Right kidney (tissue), 1 donor: ENCODE measurements at regions not wholly inside any gene's neighbourhood (a gene's known extent, or its start where the extent isn't known, plus 50 kb on each side); places are given as distances from the start of the nearest gene placed in this dataset.

Experiments
- DNase-seq: peaks from one replicate; pipeline ENCODE4 v3.0.0-alpha.2; 2016

- DNase-seq, result no peak
Observed at GRCh38 chr2:41066168-41066567, 614.3 kb upstream of the SLC8A1 start.

- no peak for DNase-seq
Observed at GRCh38 chr2:41068740-41069139, 616.9 kb upstream of the SLC8A1 start.

GRCh38 chr2:41078341-41078740, 626.5 kb upstream of the SLC8A1 start:
- no peak for DNase-seq

DNA sequence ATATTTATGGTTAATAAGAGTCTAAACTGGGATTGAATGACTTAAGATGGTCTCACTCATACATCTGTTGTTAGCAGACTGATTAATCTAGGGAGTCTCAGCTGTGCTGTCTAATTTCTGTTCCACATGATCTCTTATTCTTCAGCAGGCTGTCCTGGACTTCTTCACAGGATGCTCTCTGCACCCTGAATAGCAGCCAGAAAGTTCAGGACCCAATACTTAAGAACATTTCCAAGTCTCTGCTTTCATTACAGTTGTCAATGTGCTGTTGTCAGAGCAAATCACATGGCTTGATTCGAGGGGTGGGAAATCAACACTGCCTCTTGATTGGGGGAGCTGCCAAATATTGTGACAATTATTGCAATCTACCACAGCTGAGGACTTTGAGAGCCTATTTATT, 627.1 kb upstream of the SLC8A1 start:
- no peak for DNase-seq

- DNase-seq, result no peak
Observed at GRCh38 chr2:41084321-41084720, 632.4 kb upstream of the SLC8A1 start.

GRCh38 chr2:41087946-41088345, 636.1 kb upstream of the SLC8A1 start:
- no peak for DNase-seq

DNA sequence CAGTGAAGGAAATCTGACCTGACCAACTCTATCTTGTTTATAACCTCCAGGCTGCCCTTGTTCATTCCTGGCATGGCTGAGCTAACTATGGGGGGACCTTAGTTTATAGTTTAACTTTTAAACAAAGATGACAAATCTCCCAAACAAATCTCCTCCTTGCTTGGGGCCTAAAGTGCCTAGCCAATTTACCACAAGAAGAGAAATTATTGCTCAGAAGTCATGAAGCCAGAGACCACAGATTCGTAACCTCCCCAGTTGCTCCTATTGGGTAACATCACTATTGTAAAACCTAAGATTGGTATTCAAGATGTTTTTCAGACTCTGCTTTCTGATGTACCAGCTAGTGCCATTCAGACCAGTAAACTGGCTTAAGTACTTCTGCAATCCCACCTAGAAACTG, 649.4 kb upstream of the SLC8A1 start:
- no peak for DNase-seq

- no peak for DNase-seq
Observed at GRCh38 chr2:41109744-41110143, 657.9 kb upstream of the SLC8A1 start.

- DNase-seq, result no peak
Observed at GRCh38 chr2:41111836-41112627, 660.1 kb upstream of the SLC8A1 start.

DNA sequence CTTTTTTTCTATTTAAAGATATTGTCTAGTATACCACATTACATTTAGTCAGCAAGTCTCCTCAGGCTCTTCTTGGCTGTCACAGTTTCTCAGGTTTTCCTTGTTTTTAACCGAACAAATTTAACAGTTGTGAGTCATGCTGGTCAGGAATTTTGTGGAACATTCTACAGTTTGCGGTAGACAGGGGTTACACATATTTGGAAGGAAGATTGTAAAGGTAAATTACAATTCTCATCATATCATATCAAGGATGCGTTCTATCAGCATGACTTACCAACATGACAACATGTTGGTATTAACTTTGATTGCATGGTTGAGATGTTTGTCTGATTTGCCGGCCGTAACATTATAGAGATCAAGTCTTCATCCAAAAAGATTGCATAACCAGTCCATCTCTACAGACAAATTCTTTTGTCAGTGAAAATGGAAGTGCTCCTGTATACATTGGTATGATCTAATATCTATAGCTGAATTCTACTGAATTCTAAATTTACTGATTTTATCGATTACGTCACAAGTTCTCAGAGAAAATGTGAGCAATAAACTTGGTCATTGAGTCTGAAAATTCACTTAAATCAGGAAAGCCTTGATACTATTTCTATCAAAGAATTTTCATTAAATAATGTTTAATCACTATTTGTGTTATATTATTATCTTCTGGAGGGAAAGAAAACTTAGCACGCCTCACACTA, 664.4 kb upstream of the SLC8A1 start:
- no peak for DNase-seq

- DNase-seq, result no peak
Observed at GRCh38 chr2:41119489-41119888, 667.6 kb upstream of the SLC8A1 start.

- DNase-seq, result no peak
Observed at GRCh38 chr2:41123341-41123740, 671.5 kb upstream of the SLC8A1 start.

GRCh38 chr2:41127351-41127750, 675.5 kb upstream of the SLC8A1 start:
- no peak for DNase-seq

DNA sequence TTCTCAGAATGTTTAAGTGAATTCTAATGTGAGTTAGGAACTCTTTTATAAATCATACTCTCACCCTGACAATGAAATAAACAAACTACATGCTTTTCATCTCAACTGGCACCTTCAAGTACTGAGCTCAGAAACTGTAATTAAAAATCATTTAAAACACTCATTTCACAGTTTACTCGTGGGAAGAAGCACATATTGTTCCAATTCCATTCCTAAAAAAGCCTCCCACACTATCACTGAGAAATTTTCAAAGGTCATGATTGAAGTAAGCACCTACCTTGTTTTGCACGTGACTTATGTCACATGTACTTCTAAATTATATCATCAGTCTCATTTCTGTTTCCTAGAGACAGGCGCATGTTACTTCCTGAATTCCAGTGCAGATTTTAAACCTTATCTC, 678.1 kb upstream of the SLC8A1 start:
- DNase-seq, result no peak

DNA sequence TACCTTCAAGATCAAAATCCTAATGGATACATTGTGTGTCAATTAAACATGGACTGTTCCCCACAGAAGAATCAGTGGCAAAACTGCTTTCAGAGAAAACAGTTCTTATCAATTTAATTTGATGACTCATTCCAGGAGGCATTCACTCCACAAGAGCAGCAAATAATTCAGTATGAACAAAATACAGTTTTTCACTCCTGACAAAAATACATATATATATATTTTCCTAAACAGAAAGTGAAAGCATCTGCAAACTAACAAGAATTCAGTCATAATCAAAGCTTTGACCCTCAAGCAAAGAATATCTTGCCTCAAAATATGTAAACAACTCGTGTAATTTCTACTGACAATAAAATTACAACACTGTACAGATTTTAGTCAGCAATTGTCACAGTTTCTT, 685.1 kb upstream of the SLC8A1 start:
- no peak for DNase-seq

DNA sequence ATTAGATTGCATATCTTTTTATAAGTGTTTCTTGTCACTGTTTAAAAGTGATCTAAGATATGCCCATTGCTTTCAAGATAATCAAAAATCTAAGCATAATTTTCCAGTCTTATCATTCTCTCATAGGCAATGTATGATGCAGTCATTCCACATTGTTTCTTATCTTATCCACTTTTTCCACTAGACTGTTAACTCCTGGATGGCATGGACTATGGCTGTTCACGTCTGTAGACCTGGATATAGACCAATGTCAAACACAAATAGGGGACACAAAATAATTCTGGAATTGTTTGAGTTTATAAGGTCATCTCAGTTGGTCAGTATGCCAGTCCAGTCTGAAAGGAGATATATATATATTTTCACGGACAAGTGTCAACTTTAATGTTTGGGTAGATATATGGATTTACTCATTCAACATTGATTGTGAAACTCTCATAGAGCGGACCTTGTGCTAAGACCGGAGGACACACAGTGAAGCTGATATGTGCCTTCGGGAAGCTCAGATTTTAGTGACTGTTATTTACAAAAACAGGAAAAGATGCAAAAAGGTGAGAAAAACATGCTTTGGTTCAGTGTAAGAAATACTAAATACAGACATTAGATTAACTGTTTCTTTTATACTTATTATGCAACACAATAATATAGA, 689.4 kb upstream of the SLC8A1 start:
- no peak for DNase-seq

- no peak for DNase-seq
Observed at GRCh38 chr2:41142478-41142877, 690.6 kb upstream of the SLC8A1 start.

DNA sequence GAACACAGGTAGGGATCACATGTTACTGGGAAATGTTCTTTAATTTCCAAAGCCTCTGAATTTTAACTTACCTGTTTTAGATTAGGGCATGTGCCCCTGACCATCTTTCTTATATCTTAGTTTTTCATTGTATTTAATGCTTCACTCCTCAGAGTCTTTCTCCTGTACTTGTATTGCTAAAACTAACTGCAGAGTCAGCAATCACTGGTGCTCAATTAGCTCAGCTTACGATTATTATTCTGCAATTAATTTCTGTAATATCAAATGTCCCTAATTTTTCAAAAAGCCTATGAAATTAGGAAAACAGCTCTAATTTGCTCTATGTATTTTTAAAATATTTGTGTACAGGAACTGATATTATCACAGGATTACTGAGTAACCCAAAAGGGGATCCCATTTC, 693.2 kb upstream of the SLC8A1 start:
- DNase-seq, result no peak

DNA sequence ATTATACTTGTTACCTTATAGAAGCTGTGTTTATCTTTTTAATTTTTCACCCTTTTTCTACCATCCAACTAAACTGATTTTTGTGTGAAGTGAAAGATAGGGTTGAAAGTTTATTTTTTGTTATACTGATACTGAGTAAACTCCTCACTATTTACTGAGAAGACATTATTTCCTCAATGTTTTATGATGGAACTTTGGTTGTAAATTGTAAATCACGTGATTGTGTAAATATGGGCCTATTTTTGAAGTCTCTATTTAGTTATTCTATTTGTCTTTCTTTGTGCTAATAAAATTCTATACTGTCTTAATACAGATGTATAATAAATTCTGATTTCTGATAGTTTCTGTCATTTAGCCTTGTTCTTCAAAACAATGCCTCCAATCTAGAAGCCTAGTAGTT, 697.2 kb upstream of the SLC8A1 start:
- no peak for DNase-seq

GRCh38 chr2:41151746-41152145, 699.9 kb upstream of the SLC8A1 start:
- DNase-seq, result no peak

DNA sequence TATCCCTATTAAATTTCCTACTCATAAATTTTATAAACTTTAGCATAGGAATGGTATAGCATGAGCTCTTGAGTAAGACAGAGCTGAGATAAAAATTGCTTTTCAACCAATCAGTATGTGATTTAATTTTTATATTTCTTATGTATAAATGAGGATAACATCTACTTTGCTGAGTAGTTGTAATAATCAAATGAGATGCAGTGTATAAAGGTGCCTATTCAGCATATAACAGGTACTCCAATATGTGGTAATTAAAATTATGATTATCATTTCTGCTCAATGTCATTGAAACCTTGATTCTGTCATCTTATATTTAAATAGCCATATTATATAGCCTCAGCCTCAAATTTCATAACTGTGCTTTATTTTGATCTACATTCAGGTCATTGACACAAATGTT, 700.4 kb upstream of the SLC8A1 start:
- no peak for DNase-seq

DNA sequence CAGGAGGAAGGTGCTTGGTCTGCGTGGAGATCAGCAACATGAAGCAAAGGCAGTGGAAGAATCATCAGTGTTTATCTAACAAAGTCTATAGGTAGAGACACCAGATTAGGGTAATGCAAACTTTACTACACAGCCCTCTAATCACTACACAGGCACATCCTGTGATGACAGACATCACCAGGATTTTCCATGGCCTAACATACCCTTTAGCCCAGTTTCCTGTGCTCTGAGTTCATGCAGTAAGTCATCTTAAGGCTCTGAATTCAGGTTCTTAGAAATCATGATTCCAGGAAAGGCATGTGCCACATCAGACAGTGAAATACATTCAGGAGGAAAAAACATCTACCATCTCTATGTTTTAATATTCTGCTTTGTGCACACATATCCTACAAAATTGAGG, 708.5 kb upstream of the SLC8A1 start:
- DNase-seq, result no peak

- no peak for DNase-seq
Observed at GRCh38 chr2:41167014-41167413, 715.1 kb upstream of the SLC8A1 start.

GRCh38 chr2:41169744-41170143, 717.9 kb upstream of the SLC8A1 start:
- no peak for DNase-seq
